IMR-90 (cell line): ENCODE measurements at regions not wholly inside any gene's neighbourhood (a gene's known extent, or its start where the extent isn't known, plus 50 kb on each side); places are given as distances from the start of the nearest gene placed in this dataset.

Experiments used
- BHLHE40 ChIP-seq: fragments of 150-350 bp; IDR thresholded peaks from 2 replicates; pipeline ENCODE4 v1.6.1; 2016; ENCODE audit warnings: mild to moderate bottlenecking, low read depth, low read length
- CEBPB ChIP-seq: IDR thresholded peaks from 2 replicates; pipeline ENCODE4 v1.6.1; 2012; ENCODE audit warnings: low read depth, low read length, improper control_type of control experiment
- MAFK ChIP-seq: IDR thresholded peaks from 2 replicates; pipeline ENCODE4 v1.6.1; 2012; ENCODE audit warnings: low read depth, low read length, improper control_type of control experiment
- MAZ ChIP-seq: IDR thresholded peaks from 2 replicates; pipeline ENCODE4 v1.6.1; 2012; ENCODE audit warnings: low read depth, mild to moderate bottlenecking, low read length, improper control_type of control experiment, moderate library complexity, borderline replicate concordance
- POLR2A ChIP-seq: IDR thresholded peaks from 2 replicates; pipeline ENCODE4 v1.6.1; 2012; ENCODE audit warnings: mild to moderate bottlenecking, low read depth, low read length
- RAD21 ChIP-seq: IDR thresholded peaks from 2 replicates; pipeline ENCODE4 v1.6.1; 2012; ENCODE audit warnings: low read length, improper control_type of control experiment
- RCOR1 ChIP-seq: IDR thresholded peaks from 2 replicates; pipeline ENCODE4 v1.6.1; 2012; ENCODE audit warnings: mild to moderate bottlenecking, low read length, improper control_type of control experiment; ENCODE audit not compliant: insufficient replicate concordance
- SMC3 ChIP-seq: fragments of 150-350 bp; IDR thresholded peaks from 2 replicates; pipeline ENCODE4 v1.6.1; 2016; ENCODE audit warnings: low read depth, mild to moderate bottlenecking, antibody characterized with exemption, low read length, moderate library complexity
- TF ChIP-seq, protein P1 (sequence below): conservative IDR thresholded peaks from 2 replicates; pipeline ENCODE4 v1.5.1; 2012; ENCODE audit warnings: mild to moderate bottlenecking, low read depth, low read length, improper control_type of control experiment

DNA sequence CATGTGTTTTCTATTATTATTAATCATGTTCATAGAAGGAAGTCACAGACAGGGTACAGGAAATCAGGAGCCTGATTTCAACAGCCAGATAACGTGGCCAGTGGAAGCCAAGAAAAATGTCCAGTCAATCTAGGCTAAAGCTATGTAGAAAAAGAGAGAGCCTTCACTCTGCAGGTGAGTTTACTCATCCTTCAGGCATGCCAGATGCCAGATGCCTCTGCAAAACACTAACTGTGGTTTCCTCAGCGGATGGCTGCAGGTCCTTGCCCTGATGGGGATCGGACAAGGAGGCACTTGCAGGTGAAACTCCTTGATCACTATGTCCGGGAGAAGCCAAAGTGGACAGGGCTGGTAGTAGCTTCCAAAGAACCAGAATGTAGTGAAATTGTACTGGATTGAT lies 962.3 kb upstream of the RAG2 start:
- TF ChIP-seq, protein P1, sequence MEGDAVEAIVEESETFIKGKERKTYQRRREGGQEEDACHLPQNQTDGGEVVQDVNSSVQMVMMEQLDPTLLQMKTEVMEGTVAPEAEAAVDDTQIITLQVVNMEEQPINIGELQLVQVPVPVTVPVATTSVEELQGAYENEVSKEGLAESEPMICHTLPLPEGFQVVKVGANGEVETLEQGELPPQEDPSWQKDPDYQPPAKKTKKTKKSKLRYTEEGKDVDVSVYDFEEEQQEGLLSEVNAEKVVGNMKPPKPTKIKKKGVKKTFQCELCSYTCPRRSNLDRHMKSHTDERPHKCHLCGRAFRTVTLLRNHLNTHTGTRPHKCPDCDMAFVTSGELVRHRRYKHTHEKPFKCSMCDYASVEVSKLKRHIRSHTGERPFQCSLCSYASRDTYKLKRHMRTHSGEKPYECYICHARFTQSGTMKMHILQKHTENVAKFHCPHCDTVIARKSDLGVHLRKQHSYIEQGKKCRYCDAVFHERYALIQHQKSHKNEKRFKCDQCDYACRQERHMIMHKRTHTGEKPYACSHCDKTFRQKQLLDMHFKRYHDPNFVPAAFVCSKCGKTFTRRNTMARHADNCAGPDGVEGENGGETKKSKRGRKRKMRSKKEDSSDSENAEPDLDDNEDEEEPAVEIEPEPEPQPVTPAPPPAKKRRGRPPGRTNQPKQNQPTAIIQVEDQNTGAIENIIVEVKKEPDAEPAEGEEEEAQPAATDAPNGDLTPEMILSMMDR: no peak
- no peak for TF ChIP-seq RAD21
- no peak for TF ChIP-seq POLR2A
- no peak for TF ChIP-seq MAFK
- TF ChIP-seq BHLHE40: no peak
- no peak for TF ChIP-seq RCOR1
- TF ChIP-seq MAZ: no peak
- no peak for TF ChIP-seq SMC3
- no peak for TF ChIP-seq CEBPB
